AG04450 (cell line): ENCODE measurements at regions not wholly inside any gene's neighbourhood (a gene's known extent, or its start where the extent isn't known, plus 50 kb on each side); places are given as distances from the start of the nearest gene placed in this dataset.

Experiments
- CTCF ChIA-PET: fragments of 300-600, 350-600 bp; formaldehyde crosslinking; extraction: SDS; loops from one replicate; lab custom pipeline; 2022; ENCODE audit warnings: antibody characterized with exemption, inconsistent platforms; lab: Charles Lee
- POLR2A ChIA-PET: fragments of 350-600 bp; formaldehyde crosslinking; extraction: SDS; loops from one replicate; lab custom pipeline; 2021; ENCODE audit warnings: antibody characterized with exemption, inconsistent platforms; lab: Yijun Ruan, JAX
- DNase-seq: peaks from one replicate; pipeline ENCODE4 v3.0.0-alpha.2; 2011; ENCODE audit warnings: low read depth, low spot score
- H3K27ac ChIP-seq: one replicate; pipeline ENCODE4 v1.5.1; 2012; ENCODE audit warnings: low read depth, low read length, control low read depth
- H3K27me3 ChIP-seq: one replicate; pipeline ENCODE4 v1.6.0; 2012; ENCODE audit warnings: low read length; ENCODE audit not compliant: control insufficient read depth, insufficient read depth
- H3K4me3 ChIP-seq: 2 replicates; pipeline ENCODE4 v1.5.1; 2011; ENCODE audit warnings: mild to moderate bottlenecking, low read depth, low read length, control low read depth
- H3K9me3 ChIP-seq: 2 replicates; pipeline ENCODE4 v1.5.1; 2012; ENCODE audit warnings: low read length; ENCODE audit not compliant: control insufficient read depth, insufficient read depth
- CTCF ChIP-seq: IDR thresholded peaks from 2 replicates; pipeline ENCODE4 v1.5.1; 2011; ENCODE audit warnings: low read depth, low read length, control low read depth, inconsistent platforms

GRCh38 chrX:33989936-33990335 lies 142.2 kb downstream of the FAM47A start:
- H3K27ac ChIP-seq = no peak overlapping the region
- no peak overlapping the region for H3K4me3 ChIP-seq
- H3K9me3 ChIP-seq = peaks cover 11% of the 10 kb centered on the region; the same call in 1 of the 2 replicates
- no peaks in the 10 kb centered on the region for H3K27me3 ChIP-seq
- no peak for TF ChIP-seq CTCF
- DNase-seq = no peak
- POLR2A ChIA-PET = no interaction called here
- CTCF ChIA-PET = no interaction called here

GRCh38 chrX:33987458-33987857 lies 144.7 kb downstream of the FAM47A start:
- H3K27me3 ChIP-seq = no peaks in the 10 kb centered on the region
- H3K4me3 ChIP-seq = no peak overlapping the region
- no peak for DNase-seq
- no peak for TF ChIP-seq CTCF
- no peak overlapping the region for H3K27ac ChIP-seq
- ChIA-PET CTCF (no interaction called here), POLR2A (no interaction called here)
- H3K9me3 ChIP-seq = peaks cover 11% of the 10 kb centered on the region; the same call in 1 of the 2 replicates

GRCh38 chrX:33974676-33975075 lies 157.4 kb downstream of the FAM47A start:
- Histone ChIP-seq H3K27me3 (no peaks in the 10 kb centered on the region), H3K27ac (no peak overlapping the region), H3K9me3 (peaks cover 6% of the 10 kb centered on the region), H3K4me3 (no peak overlapping the region)
- POLR2A ChIA-PET = no interaction called here
- no peak for DNase-seq
- no peak for TF ChIP-seq CTCF
- CTCF ChIA-PET = no interaction called here

GRCh38 chrX:33970028-33970967 lies 161.8 kb downstream of the FAM47A start:
- POLR2A ChIA-PET = no interaction called here
- Histone ChIP-seq H3K27ac (no peak overlapping the region), H3K9me3 (peaks cover 19% of the 10 kb centered on the region), H3K27me3 (no peaks in the 10 kb centered on the region), H3K4me3 (no peak overlapping the region)
- no peak for TF ChIP-seq CTCF
- CTCF ChIA-PET = no interaction called here
- DNase-seq = no peak

- no peak for DNase-seq
- H3K27ac ChIP-seq = no peak overlapping the region
- no peak for TF ChIP-seq CTCF
- H3K4me3 ChIP-seq = no peak overlapping the region
- H3K27me3 ChIP-seq = no peaks in the 10 kb centered on the region
- ChIA-PET POLR2A (no interaction called here), CTCF (no interaction called here)
- H3K9me3 ChIP-seq = peaks cover 19% of the 10 kb centered on the region
Observed at GRCh38 chrX:33969105-33969504, 163.0 kb downstream of the FAM47A start.
